ENCODE measurements at regions not wholly inside any gene's neighbourhood (a gene's known extent, or its start where the extent isn't known, plus 50 kb on each side); places are given as distances from the start of the nearest gene placed in this dataset.

DNA sequence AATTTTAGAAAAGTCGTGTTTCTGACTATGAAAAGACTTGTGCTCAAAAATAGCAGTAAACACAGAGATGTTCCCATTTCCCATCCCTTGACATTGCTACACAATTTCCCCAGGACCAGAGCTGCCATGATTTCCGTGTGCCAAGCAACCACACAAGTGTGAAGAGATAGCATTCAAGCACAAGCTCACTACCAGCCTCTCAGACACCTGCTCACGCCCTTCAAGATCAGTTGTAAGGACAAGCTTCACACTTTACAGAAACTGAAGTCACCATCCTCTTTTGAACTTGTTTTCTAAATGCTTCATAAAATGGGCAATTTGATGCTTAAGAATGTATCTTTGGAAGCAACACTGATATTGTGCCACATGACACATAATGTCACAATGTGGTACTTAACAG is 333.1 kb downstream of the CAAP1 start:
- in situ Hi-C loops (cut with MboI; ENCODE audit: low pct_unique_long_range_greater_than_20kb, low sequenced_read_pairs, unreplicated experiment), result no loop called here
- no peak for DNase-seq (ENCODE audit: low spot score)
- no peak for TF ChIP-seq CTCF (IDR thresholded peaks at IDR 0.05; ENCODE audit: extremely low read depth, insufficient read depth, missing control alignments)

GRCh38 chr9:26551971-26552370 is 340.6 kb downstream of the CAAP1 start:
- TF ChIP-seq CTCF (IDR thresholded peaks at IDR 0.05; ENCODE audit: extremely low read depth, insufficient read depth, missing control alignments), result no peak
- no peak for DNase-seq (ENCODE audit: low spot score)
- in situ Hi-C loops (cut with MboI; ENCODE audit: low pct_unique_long_range_greater_than_20kb, low sequenced_read_pairs, unreplicated experiment), result no loop called here

DNA sequence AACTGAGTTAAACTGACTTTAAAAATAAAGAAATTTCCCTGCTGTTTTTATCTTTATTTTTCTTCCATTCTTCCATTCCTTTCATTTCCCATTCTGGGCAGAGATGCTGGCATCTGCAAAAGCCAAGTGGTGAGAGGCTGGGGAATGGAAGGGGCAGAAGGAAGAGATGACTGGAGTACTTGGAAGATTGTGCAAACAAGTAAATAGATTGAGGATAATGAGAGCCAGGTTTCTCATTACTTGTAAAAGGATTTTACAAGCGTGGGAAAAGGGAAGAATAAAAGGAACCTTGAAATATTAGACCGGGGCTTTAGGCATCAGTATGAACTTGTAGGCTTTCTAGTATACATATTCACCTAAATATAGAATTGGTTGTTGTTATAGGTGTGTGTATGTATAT is 341.2 kb downstream of the CAAP1 start:
- in situ Hi-C loops (cut with MboI; ENCODE audit: low pct_unique_long_range_greater_than_20kb, low sequenced_read_pairs, unreplicated experiment), result no loop called here
- DNase-seq (ENCODE audit: low spot score), result no peak
- no peak for TF ChIP-seq CTCF (IDR thresholded peaks at IDR 0.05; ENCODE audit: extremely low read depth, insufficient read depth, missing control alignments)

DNA sequence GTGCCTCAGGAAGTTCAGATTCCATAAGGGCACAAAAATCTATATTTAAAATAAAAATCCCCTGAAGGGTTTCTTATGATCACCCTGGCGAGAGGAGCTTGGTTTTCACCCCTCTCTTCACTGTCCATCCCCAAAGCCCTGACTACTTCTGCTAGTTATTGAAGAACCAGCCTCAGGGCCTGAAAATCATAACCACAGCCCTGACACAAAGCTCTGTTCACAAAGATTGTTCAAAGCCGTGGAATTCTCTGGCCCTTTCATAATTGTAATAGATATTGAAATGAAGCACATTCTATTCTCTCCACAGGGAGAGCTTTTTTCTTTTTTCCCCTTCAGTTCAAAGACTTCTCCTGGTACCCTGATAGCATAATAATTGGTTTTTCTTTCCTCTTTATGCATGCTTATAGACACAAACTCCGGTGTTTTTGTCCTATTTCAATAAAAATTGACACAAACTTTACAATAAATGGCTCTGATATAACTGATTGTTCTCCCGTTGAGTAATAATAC is 343.8 kb downstream of the CAAP1 start:
- DNase-seq (ENCODE audit: low spot score), result no peak
- in situ Hi-C loops (cut with MboI; ENCODE audit: low pct_unique_long_range_greater_than_20kb, low sequenced_read_pairs, unreplicated experiment), result no loop called here
- no peak for TF ChIP-seq CTCF (IDR thresholded peaks at IDR 0.05; ENCODE audit: extremely low read depth, insufficient read depth, missing control alignments)

- in situ Hi-C loops (cut with MboI; ENCODE audit: low pct_unique_long_range_greater_than_20kb, low sequenced_read_pairs, unreplicated experiment), result no loop called here
- DNase-seq (ENCODE audit: low spot score), result no peak
- no peak for TF ChIP-seq CTCF (IDR thresholded peaks at IDR 0.05; ENCODE audit: extremely low read depth, insufficient read depth, missing control alignments)
Measured at GRCh38 chr9:26539867-26540493, 352.6 kb downstream of the CAAP1 start.

DNA sequence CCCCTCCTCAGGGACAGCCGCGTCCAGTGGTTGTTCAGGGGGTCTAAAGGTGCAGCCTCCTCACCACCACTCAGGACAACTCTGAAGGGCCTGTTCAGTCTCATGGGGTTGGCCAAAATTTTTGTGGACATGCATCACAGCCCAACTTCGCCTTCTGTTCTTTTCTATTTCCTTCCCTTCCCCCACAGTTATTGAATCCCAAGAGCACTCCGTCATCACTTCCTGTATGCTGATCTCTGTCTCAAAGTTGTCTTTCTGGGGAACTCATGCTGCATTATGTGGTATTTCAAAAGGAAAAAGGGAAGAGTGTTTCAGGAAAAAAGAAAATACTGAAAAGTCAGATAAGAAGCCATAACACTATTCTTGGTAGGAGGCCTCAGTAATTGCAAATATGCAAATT is 355.4 kb downstream of the CAAP1 start:
- no peak for DNase-seq (ENCODE audit: low spot score)
- in situ Hi-C loops (cut with MboI; ENCODE audit: low pct_unique_long_range_greater_than_20kb, low sequenced_read_pairs, unreplicated experiment), result no loop called here
- TF ChIP-seq CTCF (IDR thresholded peaks at IDR 0.05; ENCODE audit: extremely low read depth, insufficient read depth, missing control alignments), result no peak

All from GM13977 (cell line).